ENCODE measurements at regions not wholly inside any gene's neighbourhood (a gene's known extent, or its start where the extent isn't known, plus 50 kb on each side); places are given as distances from the start of the nearest gene placed in this dataset.

DNA sequence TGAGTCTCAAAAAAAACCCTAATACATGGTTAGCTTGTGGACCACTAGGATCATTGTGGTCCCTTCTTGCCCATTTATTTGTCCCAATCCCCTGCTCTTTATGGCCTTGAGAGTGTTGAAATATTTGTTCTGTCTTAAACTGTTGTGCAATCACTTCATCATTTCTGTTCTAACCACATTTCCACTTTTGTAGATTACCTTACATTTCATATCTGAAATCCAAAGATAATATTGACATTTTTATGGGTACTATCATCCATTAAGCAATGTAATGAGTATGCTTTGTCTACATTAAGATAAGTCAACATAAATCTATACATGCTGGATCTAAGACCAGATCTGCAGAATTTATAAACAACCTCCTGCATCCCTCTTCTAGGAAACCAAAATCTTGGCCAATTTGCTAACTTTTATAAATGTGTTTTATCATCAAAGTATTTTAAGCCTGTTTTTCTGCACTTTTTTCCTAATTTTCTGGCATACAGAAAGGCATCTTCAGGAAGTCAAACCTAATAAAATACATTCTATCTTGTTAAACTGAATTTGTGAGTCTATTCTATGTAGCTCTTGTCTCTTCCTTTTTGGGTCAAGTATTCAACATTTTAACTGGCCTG lies 359.4 kb upstream of the CELF2 start:
- no peak for DNase-seq (ENCODE audit: low read depth, low spot score)

DNA sequence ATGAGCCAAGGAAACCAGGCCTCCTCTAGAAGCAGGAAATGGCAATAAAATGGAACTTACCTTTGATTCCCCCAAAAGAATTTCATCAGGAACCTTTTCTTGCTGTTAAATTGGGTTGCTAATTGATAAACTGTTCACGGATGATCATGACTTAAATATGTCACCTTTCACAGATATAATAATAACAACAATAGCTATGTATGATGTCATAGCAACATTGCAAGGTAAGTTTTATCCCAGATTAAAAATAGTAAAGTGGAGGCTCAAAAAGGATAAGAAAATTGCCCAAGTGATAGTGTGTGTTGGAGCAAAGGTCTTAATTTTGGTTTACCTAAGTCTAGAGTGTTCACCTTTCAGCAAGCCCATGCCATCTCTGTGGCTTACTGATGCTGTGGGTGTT lies 357.6 kb upstream of the CELF2 start:
- DNase-seq (ENCODE audit: low read depth, low spot score) = no peak

DNA sequence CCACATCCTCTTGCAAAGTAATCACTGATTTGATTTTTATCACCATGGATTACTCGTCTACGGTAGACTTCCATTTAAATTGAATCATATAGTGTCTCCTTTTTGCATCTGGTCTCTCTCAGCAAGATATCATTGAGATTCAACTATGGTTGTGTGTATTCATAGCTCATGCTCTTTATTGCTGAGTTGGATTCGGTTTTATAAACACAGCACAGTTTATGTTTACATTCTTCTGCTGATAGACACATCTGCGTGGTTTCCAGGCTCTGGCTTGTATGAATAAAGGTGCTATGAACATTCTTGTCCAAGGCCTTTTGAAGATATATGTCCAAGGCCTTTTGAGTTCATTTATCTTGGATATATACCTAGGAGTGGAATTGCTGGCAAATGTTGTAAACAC lies 356.5 kb upstream of the CELF2 start:
- DNase-seq (ENCODE audit: low read depth, low spot score) = peak; percentile 6

DNA sequence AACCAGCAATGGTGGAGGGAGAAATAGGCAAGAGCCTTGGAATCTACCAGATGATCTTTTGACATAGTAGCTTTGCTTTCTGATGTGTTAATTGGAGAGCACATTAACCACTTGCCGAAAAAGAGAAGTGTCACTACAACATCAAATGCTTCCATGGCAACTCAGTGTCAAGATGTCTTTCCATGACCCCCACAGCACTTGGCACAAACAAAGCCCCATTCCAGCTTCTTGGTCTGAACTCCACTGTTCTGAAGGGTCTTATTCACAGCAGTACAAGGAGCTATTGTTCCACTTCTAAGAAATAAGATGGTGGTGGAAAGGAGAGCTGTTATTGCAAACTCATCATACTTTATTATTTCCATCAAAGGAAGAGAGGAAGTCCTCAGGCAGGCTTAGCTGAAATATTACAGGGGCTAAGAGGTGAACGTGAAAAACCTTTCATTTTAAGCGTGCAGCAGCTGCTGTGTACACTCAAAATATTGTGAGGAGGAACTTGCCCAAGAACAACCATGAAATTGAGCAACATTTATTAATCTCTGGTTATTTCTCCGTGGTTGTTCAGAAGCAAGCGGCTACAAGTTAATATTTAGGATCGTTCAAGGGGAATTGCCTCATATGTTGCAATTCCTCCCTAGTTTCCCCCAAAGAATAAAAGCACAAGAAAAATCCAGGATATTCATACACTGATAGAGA lies 354.8 kb upstream of the CELF2 start:
- peak; percentile 8 for DNase-seq (ENCODE audit: low read depth, low spot score)

DNA sequence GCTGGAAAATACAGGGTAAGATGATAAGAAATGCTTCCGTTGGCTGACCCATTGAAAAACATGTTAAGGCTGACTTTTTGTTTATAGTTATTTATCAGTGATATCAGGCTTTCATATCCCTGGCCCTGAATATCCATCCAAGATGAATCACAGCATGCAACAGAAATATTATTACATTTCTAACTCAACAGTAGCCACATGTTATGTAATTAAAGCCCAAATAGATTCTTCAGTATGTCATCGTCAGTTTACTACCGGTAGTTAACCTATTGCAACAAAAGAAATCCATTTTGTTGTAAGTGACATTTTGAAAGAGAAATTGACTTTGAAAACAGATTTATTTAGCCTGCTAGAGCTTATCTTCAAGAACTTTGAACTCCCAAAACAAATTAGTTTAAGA lies 354.1 kb upstream of the CELF2 start:
- no peak for DNase-seq (ENCODE audit: low read depth, low spot score)

DNA sequence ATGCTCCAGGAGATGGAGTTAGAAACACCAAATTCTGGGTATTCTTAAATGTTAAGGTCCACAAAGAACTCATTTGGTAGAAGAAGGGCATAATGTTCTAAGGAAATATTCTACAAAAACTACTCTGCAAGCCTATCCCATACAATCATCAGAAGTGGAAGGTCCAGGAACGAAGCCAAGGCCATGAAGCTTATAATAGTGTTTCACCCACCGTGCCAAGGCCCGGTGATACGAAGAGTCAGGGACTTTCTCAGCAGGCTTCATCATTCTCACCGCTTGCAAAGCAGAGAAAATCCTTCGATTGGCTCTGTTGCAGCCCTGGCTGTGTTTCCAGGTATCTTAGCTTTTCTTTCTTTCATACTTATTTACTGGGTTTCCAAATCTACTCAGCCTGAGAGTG lies 351.9 kb upstream of the CELF2 start:
- DNase-seq (ENCODE audit: low read depth, low spot score) = no peak

DNA sequence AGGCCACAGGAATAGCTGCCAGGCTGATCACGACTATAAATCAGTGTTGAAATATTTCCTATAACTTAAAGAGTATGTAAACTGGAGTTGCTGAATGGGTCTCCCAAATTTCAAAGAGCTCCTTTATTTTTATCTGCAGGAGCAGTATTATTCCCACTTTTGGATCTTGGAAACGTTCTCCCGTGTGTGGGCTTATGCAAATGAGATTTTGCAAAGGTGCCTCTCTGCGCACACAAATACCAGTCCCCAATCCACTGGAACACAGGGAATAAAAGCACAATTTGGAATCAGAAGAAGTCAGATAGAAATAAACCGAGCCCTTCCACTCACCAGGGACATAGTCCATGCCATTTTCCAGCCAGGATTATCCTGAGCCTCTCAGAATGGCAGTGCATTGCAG lies 350.2 kb upstream of the CELF2 start:
- no peak for DNase-seq (ENCODE audit: low read depth, low spot score)

DNA sequence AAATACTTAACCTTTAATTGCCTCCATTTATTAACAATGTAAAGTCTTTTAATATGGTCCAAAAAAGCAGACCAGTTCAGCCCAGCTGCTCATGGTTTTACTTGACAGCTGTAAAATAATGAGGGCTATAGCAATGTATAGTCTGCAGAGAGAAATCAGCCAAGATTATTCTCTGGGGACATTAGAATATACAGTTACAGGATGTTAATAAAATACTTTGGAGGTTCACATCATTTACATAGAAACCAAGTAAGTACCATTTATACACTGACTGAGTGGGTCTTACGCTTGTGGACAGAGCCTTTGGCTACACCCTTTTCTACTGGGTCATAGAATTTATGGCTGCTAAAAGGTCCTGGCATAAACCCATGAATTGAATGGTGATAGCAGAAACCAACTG lies 340.7 kb upstream of the CELF2 start:
- DNase-seq (ENCODE audit: low read depth, low spot score) = no peak

DNA sequence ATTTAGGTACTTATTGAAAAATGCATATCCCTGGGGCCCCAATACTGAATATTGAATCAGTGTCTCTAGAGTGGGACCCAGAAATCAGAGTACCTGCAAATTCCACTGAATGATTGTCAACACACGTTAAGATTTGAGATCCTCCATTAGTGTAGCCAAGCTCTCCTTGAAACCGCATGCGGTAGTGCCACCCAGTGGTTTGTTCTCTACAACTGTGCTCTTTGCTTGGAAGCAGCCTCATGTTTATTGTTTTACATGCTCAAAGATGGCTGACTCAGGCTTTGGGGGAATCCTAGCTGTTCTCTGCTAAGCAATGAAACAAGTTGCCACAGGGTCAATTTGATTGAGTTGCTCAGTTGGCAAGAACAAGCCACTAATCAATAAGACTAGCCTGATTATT lies 340.2 kb upstream of the CELF2 start:
- DNase-seq (ENCODE audit: low read depth, low spot score) = peak; percentile 77

DNA sequence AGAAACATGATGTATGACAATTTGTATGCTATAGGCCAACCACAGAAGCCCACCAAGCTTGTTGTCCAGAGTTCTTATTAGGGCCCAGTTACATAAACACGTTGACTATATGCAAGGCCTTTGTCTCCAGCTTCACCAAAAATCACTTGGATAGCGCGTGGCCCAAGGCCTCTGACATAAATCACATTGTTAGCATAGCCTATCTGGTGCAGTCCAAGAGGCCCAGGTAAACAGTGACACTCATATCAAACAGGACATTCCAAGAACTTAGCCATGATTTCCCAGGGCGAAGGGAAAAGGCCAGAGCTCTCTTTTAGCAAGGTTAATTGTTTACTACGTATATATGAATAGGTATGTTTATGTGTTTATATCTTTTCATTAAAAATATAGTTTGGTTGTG lies 337.2 kb upstream of the CELF2 start:
- no peak for DNase-seq (ENCODE audit: low read depth, low spot score)

DNA sequence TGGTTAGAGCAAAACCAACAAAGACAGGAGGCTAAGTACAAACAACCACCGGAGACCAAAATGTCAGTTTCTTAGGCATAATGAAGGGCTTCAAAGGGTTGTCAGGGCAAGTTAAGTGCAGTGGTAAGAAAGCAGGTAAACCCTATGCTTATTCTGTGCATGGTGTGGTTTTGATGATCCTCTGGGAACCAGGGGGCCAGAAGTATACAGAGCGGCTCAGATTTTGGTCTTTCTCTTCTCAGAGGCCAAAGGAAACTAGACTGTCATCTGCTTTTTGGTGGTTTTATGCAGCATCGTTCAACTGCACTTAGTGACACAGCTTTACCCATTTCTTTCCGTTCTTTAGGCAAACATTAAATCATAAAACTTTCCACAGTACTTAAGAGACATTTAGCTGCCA lies 332.7 kb upstream of the CELF2 start:
- DNase-seq (ENCODE audit: low read depth, low spot score) = no peak

DNA sequence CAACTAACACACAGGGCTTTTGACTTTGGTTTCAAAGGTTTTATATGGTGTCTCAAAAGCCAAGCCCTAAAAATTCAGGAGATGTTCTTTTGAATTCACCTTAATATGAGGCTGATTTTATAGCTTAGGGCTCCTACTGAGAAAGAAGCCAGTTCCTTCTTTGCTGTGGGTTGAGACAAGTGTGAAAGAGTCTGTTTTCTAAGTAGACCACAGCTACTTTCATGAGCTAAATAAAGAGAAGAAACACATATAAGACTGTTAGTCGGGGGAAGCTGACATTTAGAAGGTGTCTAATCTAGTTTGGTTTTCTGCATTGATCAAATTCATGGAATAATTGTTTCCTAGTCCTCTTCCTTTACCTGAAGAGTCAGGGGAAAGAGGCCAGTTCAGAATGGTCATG lies 332.1 kb upstream of the CELF2 start:
- no peak for DNase-seq (ENCODE audit: low read depth, low spot score)

DNA sequence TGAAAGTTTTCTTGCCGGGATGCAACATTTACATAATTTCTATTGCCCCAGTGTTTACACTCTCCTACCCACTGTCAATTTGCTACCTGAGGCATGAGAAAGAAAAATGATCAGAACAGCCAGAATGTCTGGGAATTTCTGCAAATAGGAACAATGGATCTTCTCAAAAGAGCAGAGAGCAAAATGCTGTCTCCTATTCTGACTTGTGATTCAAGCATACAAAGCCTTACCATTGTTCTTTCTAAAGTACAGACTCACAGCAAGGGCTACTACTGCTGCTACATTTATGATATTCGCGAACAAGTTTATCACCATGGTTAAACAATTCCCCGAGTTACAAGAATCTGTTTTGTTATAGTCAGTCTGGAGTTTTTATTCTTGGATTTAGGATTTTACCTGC lies 329.9 kb upstream of the CELF2 start:
- no peak for DNase-seq (ENCODE audit: low read depth, low spot score)

DNA sequence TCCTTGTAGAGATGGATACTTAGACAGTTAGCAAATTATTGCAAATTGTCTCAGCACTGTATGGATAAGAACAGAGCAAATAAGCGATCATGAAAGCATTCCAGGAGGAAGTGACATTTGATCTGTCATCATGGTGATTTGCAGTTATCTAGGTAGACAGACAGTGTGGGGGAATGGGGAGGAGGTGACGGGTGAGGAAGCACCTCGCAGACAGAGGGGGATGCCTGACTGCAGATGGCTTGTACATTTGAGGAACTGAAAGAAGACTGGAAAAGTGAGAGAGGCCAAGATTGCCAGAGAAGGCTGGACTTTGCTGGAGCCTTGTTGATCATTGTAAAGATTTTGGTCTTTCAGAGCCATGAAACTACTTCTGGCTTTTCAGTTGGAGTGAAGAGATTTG lies 318.2 kb upstream of the CELF2 start:
- no peak for DNase-seq (ENCODE audit: low read depth, low spot score)

DNA sequence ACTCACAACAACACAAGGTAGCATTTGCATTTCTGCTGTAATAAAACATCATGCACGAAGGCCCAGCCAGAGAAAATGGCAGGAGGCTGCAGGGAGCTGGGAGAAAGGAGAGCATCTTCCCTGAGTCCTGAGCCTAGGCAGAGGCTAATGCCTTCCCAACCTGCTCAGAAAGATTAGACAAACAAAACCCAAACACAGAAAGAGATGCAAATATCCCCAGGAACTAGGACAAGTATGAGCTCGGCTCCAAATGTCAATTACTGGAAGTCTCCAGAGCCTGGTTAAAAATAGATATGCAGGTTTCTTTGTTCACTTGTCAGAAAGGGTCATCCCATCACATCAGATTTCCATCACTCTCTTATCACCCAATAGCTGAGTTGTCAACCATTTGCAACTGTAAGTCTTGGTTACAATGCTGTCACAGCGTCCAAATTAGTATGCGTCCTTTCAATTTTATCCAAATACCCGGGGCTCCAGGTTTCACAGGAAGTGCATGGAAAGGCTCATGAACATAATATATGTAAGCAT lies 316.5 kb upstream of the CELF2 start:
- DNase-seq (ENCODE audit: low read depth, low spot score) = no peak

DNA sequence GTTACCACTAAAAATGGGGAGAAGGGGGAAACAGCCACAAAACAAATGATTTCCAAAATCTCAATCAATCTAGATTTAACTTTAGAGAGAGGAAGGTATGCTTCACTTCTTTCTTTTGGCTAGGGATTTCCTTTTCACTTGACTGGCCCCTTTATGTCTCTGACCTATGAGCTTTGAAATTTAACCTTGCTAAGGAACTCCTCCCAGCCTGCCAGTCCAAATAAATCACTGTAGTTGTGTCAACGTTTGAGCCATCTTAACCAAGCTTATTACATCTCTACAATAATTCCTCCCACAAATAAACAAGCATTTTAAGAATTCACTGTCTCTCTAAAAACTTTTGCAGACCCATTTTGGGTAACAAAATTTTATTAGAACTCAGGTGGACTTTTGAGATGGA lies 315.5 kb upstream of the CELF2 start:
- DNase-seq (ENCODE audit: low read depth, low spot score) = no peak

DNA sequence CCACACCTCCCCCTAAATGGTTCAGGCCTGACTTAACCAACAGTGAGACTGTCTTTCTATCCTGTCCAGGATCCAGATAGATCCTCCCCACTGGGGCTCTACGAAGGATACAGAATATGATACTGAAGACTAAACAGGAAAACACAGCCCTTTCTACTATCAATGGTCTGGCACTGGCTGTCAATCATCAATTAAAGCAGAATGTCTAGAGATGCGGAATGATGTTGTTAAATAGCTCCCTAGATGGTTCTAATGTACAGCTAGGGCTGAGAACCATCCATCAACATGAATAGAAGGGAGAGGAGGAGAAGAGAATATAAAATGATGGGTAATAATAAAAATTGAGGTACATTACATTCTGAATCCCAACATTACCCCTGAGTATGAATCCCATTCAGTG lies 314.3 kb upstream of the CELF2 start:
- DNase-seq (ENCODE audit: low read depth, low spot score) = no peak

DNA sequence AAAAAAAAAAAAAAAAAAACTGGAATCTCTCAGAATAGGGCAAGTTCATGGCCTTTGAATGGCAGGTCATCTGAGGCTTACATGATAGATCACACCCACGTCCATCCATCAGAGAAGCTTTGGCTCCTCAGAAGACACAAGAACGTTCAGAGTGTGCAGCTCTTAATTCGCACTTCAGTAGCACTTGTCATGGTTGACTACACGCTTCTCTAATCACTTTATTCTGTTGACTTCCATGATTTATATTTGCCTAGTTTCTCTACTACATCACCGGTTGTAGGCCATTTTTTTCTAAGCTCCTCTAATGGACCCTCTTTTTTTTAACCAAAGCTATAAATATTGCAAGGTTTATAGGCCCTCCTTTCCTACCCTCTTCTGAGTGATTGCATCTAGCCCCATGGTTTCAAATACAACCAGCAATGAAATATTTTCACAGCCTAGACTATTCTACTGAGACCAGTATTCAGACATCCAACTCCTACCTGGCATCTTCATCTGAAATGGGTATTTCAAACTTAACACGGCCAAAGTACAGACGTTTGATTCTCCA lies 305.4 kb upstream of the CELF2 start:
- DNase-seq (ENCODE audit: low read depth, low spot score) = no peak

DNA sequence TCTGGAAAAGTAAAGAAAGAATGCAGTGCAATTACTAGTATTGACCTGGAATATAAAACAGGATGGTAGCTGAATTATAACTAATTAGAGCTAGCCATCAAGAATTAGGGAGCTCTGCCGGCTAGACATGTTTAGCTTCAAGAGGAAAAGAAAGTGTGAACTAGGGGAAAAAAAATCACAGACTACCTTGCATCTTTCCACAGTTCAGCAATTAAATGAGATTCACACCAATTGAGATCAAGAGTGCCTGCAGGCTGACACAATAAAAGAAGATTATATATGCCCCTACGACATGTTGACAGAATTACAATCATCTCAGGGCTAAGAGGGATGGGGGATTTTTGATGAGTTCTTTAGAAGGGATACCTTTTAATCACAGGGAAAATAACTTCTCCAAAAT lies 303.3 kb upstream of the CELF2 start:
- DNase-seq (ENCODE audit: low read depth, low spot score) = no peak

DNA sequence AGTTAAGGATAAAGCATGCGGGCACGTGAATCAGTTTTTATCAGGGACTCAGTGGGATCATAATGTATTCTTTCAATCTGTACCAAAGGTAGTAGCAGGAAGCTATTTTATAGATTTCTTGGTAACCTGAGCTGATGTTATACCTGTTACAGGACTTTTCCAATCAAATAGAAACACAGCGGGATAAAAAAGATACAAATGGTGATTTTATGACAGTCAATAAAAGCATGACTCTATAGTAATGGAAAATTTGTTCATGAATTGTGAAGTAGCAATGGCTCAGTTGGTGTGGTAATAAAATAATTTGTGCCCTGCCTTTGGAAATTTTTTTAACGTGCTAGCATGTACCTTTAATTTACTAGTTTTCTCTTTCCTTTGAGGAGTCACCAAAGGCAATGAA lies 300.7 kb upstream of the CELF2 start:
- no peak for DNase-seq (ENCODE audit: low read depth, low spot score)

DNA sequence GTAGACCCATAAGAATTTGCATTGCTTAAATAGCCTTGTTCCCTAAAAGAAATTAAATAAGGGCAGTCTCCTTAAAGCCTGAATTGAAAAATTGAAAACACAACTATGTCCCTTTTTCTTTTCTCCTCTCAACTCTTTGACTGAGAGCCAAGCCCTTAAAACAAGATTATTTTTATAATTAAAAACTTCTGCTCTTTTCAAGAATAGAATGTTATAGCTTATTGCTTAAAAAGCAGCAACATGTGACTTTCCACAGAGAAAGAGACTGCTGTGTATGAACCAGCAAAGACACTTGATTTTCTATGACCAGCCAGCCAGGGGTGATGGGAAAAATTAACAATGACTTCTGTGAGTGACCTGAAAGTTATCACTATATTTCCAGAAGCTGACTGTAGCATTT lies 295.2 kb upstream of the CELF2 start:
- DNase-seq (ENCODE audit: low read depth, low spot score) = no peak

DNA sequence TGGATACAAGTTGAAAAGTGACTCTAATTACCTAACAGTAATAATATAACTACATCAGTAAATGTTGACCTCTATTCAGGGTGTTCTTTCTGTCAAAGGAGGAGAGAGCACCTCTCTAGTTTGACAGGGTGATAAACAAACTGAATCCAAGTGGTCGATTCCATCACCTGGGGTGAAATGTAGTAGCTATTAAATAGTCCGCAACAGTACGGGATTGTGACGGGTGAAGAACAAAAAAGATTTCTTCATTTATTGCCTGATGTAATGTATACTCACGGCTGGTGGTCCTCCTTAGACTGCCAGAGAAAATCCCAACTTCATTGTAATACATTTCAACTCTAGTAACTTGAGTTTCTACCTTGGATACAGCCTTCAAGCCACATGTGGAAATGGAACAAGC lies 292.5 kb upstream of the CELF2 start:
- DNase-seq (ENCODE audit: low read depth, low spot score) = no peak

DNA sequence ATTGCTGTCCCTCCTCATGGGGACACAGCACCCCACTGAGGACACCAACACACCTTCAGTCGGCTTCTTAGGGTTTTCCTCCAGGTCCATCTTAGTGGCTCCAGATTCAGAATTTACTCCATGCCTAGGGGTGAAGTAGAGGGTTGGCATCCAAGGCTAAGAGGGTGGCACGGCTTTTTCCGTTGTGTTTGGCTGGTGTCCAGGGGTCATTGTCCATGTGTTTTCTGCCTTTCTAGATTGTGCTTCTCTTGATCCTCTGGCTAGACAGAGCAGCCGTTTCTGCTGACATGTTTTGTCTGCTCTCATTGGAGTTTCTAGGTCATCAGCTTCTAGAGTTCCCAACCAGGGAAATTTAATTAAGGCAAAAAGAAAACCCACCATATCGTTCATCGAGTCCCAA lies 291.6 kb upstream of the CELF2 start:
- no peak for DNase-seq (ENCODE audit: low read depth, low spot score)
